GM12878 (cell line): ENCODE measurements at regions not wholly inside any gene's neighbourhood (a gene's known extent, or its start where the extent isn't known, plus 50 kb on each side); places are given as distances from the start of the nearest gene placed in this dataset.

Experiments
- ATAC-seq: fragments of 200-7000 bp; cut with Tn5 transposase; 3 replicates; pipeline ENCODE4 v1.9.1; 2020; ENCODE audit warnings: mild to moderate bottlenecking, moderate library complexity
- BruUV-seq: library from RNA; stranded (reverse); fragments of 400-500 nt; replicated peaks from 2 replicates; lab custom pipeline; 2021; lab: Mats Ljungman, UMichigan
- CTCF ChIA-PET: fragments of 300-600 bp; sonication (Branson Sonifier 250); formaldehyde crosslinking; extraction: SDS; loops from one replicate; lab custom pipeline; 2021; ENCODE audit warnings: inconsistent platforms; lab: Yijun Ruan, JAX
- POLR2A ChIA-PET: fragments of 350-600 bp; formaldehyde crosslinking; extraction: SDS; loops from one replicate; lab custom pipeline; 2021; ENCODE audit warnings: inconsistent platforms; lab: Charles Lee
- RAD21 ChIA-PET: fragments of 300-600 bp; sonication (Branson Sonifier 250); formaldehyde crosslinking; loops from one replicate; lab custom pipeline; 2023; ENCODE audit warnings: antibody characterized with exemption; ENCODE audit not compliant: unreplicated experiment; lab: Charles Lee
- SMC1A ChIA-PET: fragments of 300-600 bp; sonication (Branson Sonifier 250); formaldehyde crosslinking; loops from one replicate; lab custom pipeline; 2023; ENCODE audit not compliant: unreplicated experiment, uncharacterized antibody; lab: Charles Lee
- DNase-seq: peaks from one replicate; pipeline ENCODE4 v3.0.0-alpha.2; 2011; ENCODE audit warnings: low read depth, low spot score
- FAIRE-seq: peaks from 3 replicates; lab custom pipeline; 2011; peaks lifted over from hg19 to GRCh38; lab: Jason Lieb, UNC
- H2AFZ ChIP-seq: 2 replicates; pipeline ENCODE4 v1.6.0; 2011; ENCODE audit warnings: low read depth, low read length, control low read depth; ENCODE audit not compliant: control insufficient read depth
- H3K27ac ChIP-seq: 2 replicates; pipeline ENCODE4 v1.5.1; 2011; ENCODE audit warnings: control low read depth; ENCODE audit not compliant: control insufficient read depth, insufficient read depth
- H3K27me3 ChIP-seq, 2 experiments: replicated peaks in 1 of 2; 2 replicates each; pipeline versions ENCODE4 v1.6.0 to v1.6.1; 2011; ENCODE audit warnings: low read length in 1 of 2; ENCODE audit not compliant: control insufficient read depth in 2 of 2, insufficient read depth in 2 of 2
- H3K36me3 ChIP-seq, 2 experiments: 2 replicates each; pipeline ENCODE4 v1.5.1; 2011; ENCODE audit warnings: low read length in 1 of 2; ENCODE audit not compliant: control insufficient read depth in 2 of 2, insufficient read depth in 2 of 2
- H3K4me1 ChIP-seq: 2 replicates; pipeline ENCODE4 v1.6.1; 2011; ENCODE audit warnings: mild to moderate bottlenecking, low read length, moderate library complexity, mixed read lengths; ENCODE audit not compliant: control insufficient read depth, insufficient read depth
- H3K4me2 ChIP-seq: 2 replicates; pipeline ENCODE4 v1.6.0; 2011; ENCODE audit warnings: control low read depth; ENCODE audit not compliant: control insufficient read depth, insufficient read depth
- H3K4me3 ChIP-seq: fragments of 200-600 bp; sonication (generic); 2 replicates; pipeline ENCODE4 v1.5.1; 2016
- H3K79me2 ChIP-seq: 2 replicates; pipeline ENCODE4 v1.6.0; 2011; ENCODE audit warnings: low read length; ENCODE audit not compliant: control insufficient read depth, insufficient read depth
- H3K9ac ChIP-seq: 2 replicates; pipeline ENCODE4 v1.8.0; 2011; ENCODE audit warnings: low read length, control low read depth, mixed read lengths; ENCODE audit not compliant: control insufficient read depth, insufficient read depth
- H3K9me3 ChIP-seq: replicated peaks from 3 replicates; pipeline ENCODE4 v1.5.1; 2011; ENCODE audit warnings: mild to moderate bottlenecking, low read length; ENCODE audit not compliant: control insufficient read depth, insufficient read depth
- H4K20me1 ChIP-seq: 2 replicates; pipeline ENCODE4 v1.6.0; 2011; ENCODE audit not compliant: control insufficient read depth, insufficient read depth
- E4F1 ChIP-seq: fragments of 450-650 bp; IDR thresholded peaks from 2 replicates; pipeline ENCODE4 v1.6.1; 2018; ENCODE audit warnings: borderline replicate concordance, mild to moderate bottlenecking; ENCODE audit not compliant: partially characterized antibody
- ETV6 ChIP-seq, 2 experiments: fragments of 450-650 bp in 1 of 2; IDR thresholded peaks in 1 of 2; conservative IDR thresholded peaks in 1 of 2; 2 replicates each; pipeline ENCODE4 v1.6.1; 2014; ENCODE audit warnings: antibody characterized with exemption in 1 of 2, borderline replicate concordance in 1 of 2, low read depth in 1 of 2, mild to moderate bottlenecking in 1 of 2, moderate library complexity in 1 of 2
- HDAC6 ChIP-seq: fragments of 200-600 bp; sonication (generic); IDR thresholded peaks from one replicate; pipeline ENCODE4 v1.8.0; 2017; ENCODE audit warnings: antibody characterized with exemption; ENCODE audit not compliant: unreplicated experiment
- IKZF2 ChIP-seq, 2 experiments: fragments of 450-650 bp; IDR thresholded peaks; 2 replicates each; pipeline ENCODE4 v1.6.1; 2017; ENCODE audit warnings: mild to moderate bottlenecking in 2 of 2, moderate library complexity in 2 of 2
- KDM1A ChIP-seq: fragments of 200-600 bp; sonication (generic); IDR thresholded peaks from 2 replicates; pipeline ENCODE4 v1.6.1; 2016; ENCODE audit warnings: borderline replicate concordance
- NR2C2 ChIP-seq: IDR thresholded peaks from 2 replicates; pipeline ENCODE4 v1.6.1; 2011; ENCODE audit warnings: borderline replicate concordance, low read depth; ENCODE audit not compliant: control insufficient read depth, insufficient read length
- POU2F2 ChIP-seq: IDR thresholded peaks from 3 replicates; pipeline ENCODE4 v1.6.1; 2011; ENCODE audit warnings: low read depth, mild to moderate bottlenecking, low read length, borderline replicate concordance
- REST ChIP-seq: IDR thresholded peaks from 2 replicates; pipeline ENCODE4 v1.6.1; 2012; ENCODE audit warnings: mild to moderate bottlenecking, low read depth, low read length
- SMAD5 ChIP-seq: IDR thresholded peaks from 2 replicates; pipeline ENCODE4 v1.6.1; 2016; ENCODE audit warnings: antibody characterized with exemption, low read depth
- ZNF207 ChIP-seq: fragments of 450-650 bp; IDR thresholded peaks from 2 replicates; pipeline ENCODE4 v1.6.1; 2014; ENCODE audit warnings: antibody characterized with exemption, mild to moderate bottlenecking, borderline replicate concordance
- ZSCAN29 ChIP-seq: fragments of 450-650 bp; IDR thresholded peaks from 2 replicates; pipeline ENCODE4 v1.6.1; 2017; ENCODE audit warnings: mild to moderate bottlenecking, moderate library complexity
- WGBS: methylation state at CpG from one replicate; pipeline ENCODE4 v1.1.6; 2016; ENCODE audit warnings: low lambda C conversion rate; ENCODE audit not compliant: insufficient replicate concordance, insufficient coverage; ENCODE audit errors: missing lambda C conversion rate; 5-methylcytosine and 5-hydroxymethylcytosine counted together
- in situ Hi-C: fragments of 300-500 bp; cut with MboI; formaldehyde crosslinking; loops from 9 replicates; pipeline ENCODE4 v1.14.3; 2018; ENCODE audit warnings: mixed read lengths
- intact Hi-C: fragments of 100-400 bp; cut with micrococcal nuclease; formaldehyde crosslinking; loops from one replicate; pipeline ENCODE4 v1.14.2; 2022; ENCODE audit not compliant: unreplicated experiment
- TF ChIP-seq, protein P1 (sequence below): fragments of 450-650 bp; IDR thresholded peaks from 2 replicates; pipeline ENCODE4 v1.6.1; 2018; ENCODE audit warnings: mild to moderate bottlenecking, low read depth, moderate library complexity; ENCODE audit not compliant: partially characterized antibody

GRCh38 chr10:118977022-118977599, 52.4 kb upstream of the NANOS1 start (continued):
- TF ChIP-seq, protein P1, sequence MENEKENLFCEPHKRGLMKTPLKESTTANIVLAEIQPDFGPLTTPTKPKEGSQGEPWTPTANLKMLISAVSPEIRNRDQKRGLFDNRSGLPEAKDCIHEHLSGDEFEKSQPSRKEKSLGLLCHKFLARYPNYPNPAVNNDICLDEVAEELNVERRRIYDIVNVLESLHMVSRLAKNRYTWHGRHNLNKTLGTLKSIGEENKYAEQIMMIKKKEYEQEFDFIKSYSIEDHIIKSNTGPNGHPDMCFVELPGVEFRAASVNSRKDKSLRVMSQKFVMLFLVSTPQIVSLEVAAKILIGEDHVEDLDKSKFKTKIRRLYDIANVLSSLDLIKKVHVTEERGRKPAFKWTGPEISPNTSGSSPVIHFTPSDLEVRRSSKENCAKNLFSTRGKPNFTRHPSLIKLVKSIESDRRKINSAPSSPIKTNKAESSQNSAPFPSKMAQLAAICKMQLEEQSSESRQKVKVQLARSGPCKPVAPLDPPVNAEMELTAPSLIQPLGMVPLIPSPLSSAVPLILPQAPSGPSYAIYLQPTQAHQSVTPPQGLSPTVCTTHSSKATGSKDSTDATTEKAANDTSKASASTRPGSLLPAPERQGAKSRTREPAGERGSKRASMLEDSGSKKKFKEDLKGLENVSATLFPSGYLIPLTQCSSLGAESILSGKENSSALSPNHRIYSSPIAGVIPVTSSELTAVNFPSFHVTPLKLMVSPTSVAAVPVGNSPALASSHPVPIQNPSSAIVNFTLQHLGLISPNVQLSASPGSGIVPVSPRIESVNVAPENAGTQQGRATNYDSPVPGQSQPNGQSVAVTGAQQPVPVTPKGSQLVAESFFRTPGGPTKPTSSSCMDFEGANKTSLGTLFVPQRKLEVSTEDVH: no peak
- TF ChIP-seq REST (no peak), SMAD5 (no peak), IKZF2 (IDR thresholded peaks at IDR 0.05) (no peak)

GRCh38 chr10:118977835-118978234, 51.7 kb upstream of the NANOS1 start:
- BruUV-seq: no TSS peak
- H2AFZ ChIP-seq: no peak overlapping the region
- peaks cover 0 to 3% of the 10 kb centered on the region in 2 experiments; a peak in 1 of 4 replicates for H3K27me3 ChIP-seq
- ChIA-PET CTCF (no interaction called here), POLR2A (no interaction called here), RAD21 (no interaction called here), SMC1A (no interaction called here)
- no peaks in the 10 kb centered on the region for H3K4me1 ChIP-seq
- no peak for TF ChIP-seq E4F1
- TF ChIP-seq ZSCAN29: no peak
- no peak for TF ChIP-seq POU2F2
- TF ChIP-seq ZNF207: no peak
- TF ChIP-seq NR2C2: no peak
- no peak for TF ChIP-seq KDM1A
- no peak for TF ChIP-seq ETV6 (conservative IDR thresholded peaks at IDR 0.05 in 1 of 2, IDR thresholded peaks at IDR 0.05 in 1 of 2; ENCODE audit: borderline replicate concordance in 1 of 2, low read depth in 1 of 2)
- no peak for TF ChIP-seq HDAC6
- H3K9ac ChIP-seq: no peak overlapping the region
- in situ Hi-C loops: no loop called here
- H4K20me1 ChIP-seq: no peaks in the 10 kb centered on the region
- H3K27ac ChIP-seq: no peak overlapping the region
- H3K4me2 ChIP-seq: no peak overlapping the region
- no peaks in the 10 kb centered on the region; the same call in 2 of the 3 replicates for H3K9me3 ChIP-seq
- WGBS: 36% methylated on average over 13 of the region's 13 CpGs
- H3K79me2 ChIP-seq: no peaks in the 10 kb centered on the region
- DNase-seq: no peak
- intact Hi-C loops: no loop called here
- H3K36me3 ChIP-seq: no peaks in the 10 kb centered on the region
- no peak for FAIRE-seq
- ATAC-seq: no peak
- no peak overlapping the region for H3K4me3 ChIP-seq
